ENCODE measurements at regions not wholly inside any gene's neighbourhood (a gene's known extent, or its start where the extent isn't known, plus 50 kb on each side); places are given as distances from the start of the nearest gene placed in this dataset.

DNA sequence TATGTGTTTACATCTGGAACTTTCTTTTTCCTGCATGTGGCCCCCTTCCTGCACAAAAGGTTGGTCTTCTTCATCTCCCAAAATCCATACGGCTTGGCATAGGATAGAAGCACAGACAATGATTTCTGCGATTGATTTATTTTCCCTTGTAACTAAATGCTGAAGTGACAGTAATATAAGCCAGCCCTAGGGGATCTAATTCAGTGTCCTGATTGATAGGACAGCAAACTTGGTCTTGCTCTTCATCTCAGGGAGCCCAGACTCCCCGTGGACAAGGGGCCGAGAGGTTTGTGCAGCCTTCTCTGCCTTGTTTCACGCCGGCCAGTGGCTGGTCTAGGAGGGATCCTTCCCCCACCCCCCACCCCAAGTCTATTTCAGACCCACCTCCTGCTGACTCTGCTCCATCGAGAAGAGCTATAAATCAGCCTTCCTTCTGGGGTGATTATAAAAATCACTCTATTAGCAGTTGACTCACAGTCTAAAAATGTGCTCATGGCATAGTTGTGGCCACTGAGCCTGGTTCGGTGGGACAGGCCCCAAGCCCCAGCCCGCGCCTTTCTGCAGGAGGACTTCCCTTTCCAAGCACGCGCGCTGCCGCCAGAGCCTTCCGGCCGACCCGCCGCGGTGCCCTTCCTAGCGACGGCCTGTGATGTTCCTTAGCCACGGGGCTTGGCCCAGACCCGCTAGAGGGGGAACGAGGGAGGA, 89.8 kb upstream of the COL5A1 start:
- ATAC-seq (ENCODE audit: low read depth) (peak; percentile 91), DNase-seq (peak; percentile 82)
- Histone ChIP-seq H3K27me3 (ENCODE audit: control insufficient read depth, insufficient read depth, low read length) (no peaks in the 10 kb centered on the region), H2AK5ac (ENCODE audit: low read depth, low read length) (peak overlapping the region; percentile 88), H3K27ac (ENCODE audit: insufficient read depth, low read length) (peak overlapping the region; percentile 2), H4K8ac (ENCODE audit: low read depth in 2 of 2, low read length in 2 of 2) (peak overlapping the region; percentile 46 to 96), H4K91ac (ENCODE audit: insufficient read depth, low read depth, low read length) (peak overlapping the region; percentile 93), H2BK120ac (ENCODE audit: low read depth, low read length) (peak overlapping the region; percentile 97), H2AK9ac (replicated peaks; ENCODE audit: low read depth, low read length, poor library complexity) (peak overlapping the region; percentile 89), H3K36me3 (ENCODE audit: control insufficient read depth, insufficient read depth, low read length) (no peaks in the 10 kb centered on the region), H2BK15ac (ENCODE audit: low read depth, low read length) (peak overlapping the region; percentile 83; the same call in 2 of the 3 replicates), H2BK20ac (ENCODE audit: low read depth, low read length) (peak overlapping the region; percentile 91), H3K4ac (ENCODE audit: low read depth, low read length) (peak overlapping the region; percentile 93), H4K5ac (ENCODE audit: low read depth, low read length) (peak overlapping the region; percentile 34), H3K9me3 (ENCODE audit: control insufficient read depth, insufficient read depth, low read length) (no peaks in the 10 kb centered on the region), H3K23ac (ENCODE audit: low read depth, low read length) (peak overlapping the region; percentile 80; the same call in 1 of the 2 replicates), H2BK5ac (ENCODE audit: low read depth, low read length, poor library complexity, severe bottlenecking) (peak overlapping the region; percentile 43), H4K20me1 (ENCODE audit: insufficient read depth, low read length) (no peaks in the 10 kb centered on the region; the same call in 1 of the 2 replicates), H3K9ac (ENCODE audit: low read depth, low read length) (0 out of 2 replicates have a peak overlapping the region, but pooled peaks have one; percentile 51), H3K9me1 (ENCODE audit: insufficient read depth, low read length) (peaks cover 11% of the 10 kb centered on the region; the same call in 1 of the 2 replicates), H3K56ac (ENCODE audit: extremely low read depth, insufficient read depth, low read length) (peak overlapping the region; percentile 51), H3K4me1 (ENCODE audit: control insufficient read depth, insufficient read depth, low read length) (peaks cover 32% of the 10 kb centered on the region), H3K79me1 (ENCODE audit: low read depth in 1 of 2, low read length in 2 of 2) (no peaks in the 10 kb centered on the region), H3K4me3 (ENCODE audit: insufficient read depth, low read depth, low read length) (no peak overlapping the region), H3K4me2 (ENCODE audit: low read depth, low read length) (peak overlapping the region; percentile 55), H3K14ac (replicated peaks; ENCODE audit: low read depth, low read length) (peak overlapping the region; percentile 72), H2AFZ (replicated peaks; ENCODE audit: low read length, poor library complexity) (peak overlapping the region; percentile 89), H3K18ac (ENCODE audit: low read depth, low read length) (peak overlapping the region; percentile 82)
- WGBS, 2 experiments (ENCODE audit: extremely low coverage in 2 of 2, insufficient read length in 1 of 2) = 18% methylated on average over 3 of the region's 24 CpGs; no CpG with 5 or more reads in 1 of the 2 experiments
- BruUV-seq (replicated peaks) = no TSS peak
- POLR2A ChIA-PET (ENCODE audit: unreplicated experiment) = no interaction called here
- in situ Hi-C loops (cut with MboI; ENCODE audit: low sequenced_read_pairs) = no loop called here
- dilution Hi-C loops (cut with HindIII; ENCODE audit: low sequenced_read_pairs, unreplicated experiment) = no loop called here
- TF ChIP-seq, protein P1, sequence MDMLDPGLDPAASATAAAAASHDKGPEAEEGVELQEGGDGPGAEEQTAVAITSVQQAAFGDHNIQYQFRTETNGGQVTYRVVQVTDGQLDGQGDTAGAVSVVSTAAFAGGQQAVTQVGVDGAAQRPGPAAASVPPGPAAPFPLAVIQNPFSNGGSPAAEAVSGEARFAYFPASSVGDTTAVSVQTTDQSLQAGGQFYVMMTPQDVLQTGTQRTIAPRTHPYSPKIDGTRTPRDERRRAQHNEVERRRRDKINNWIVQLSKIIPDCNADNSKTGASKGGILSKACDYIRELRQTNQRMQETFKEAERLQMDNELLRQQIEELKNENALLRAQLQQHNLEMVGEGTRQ (IDR thresholded peaks at IDR 0.05; ENCODE audit: low read depth, low read length) = no peak
- no peak for TF ChIP-seq CHD1 (IDR thresholded peaks at IDR 0.05; ENCODE audit: low read depth, low read length)
- peak; percentile 56 for TF ChIP-seq MAFK (IDR thresholded peaks at IDR 0.05; ENCODE audit: low read depth, low read length)
- TF ChIP-seq FOS (IDR thresholded peaks at IDR 0.05; ENCODE audit: low read depth, low read length) = peak; percentile 20; the same call in 1 of the 2 replicates
- TF ChIP-seq, protein P2, sequence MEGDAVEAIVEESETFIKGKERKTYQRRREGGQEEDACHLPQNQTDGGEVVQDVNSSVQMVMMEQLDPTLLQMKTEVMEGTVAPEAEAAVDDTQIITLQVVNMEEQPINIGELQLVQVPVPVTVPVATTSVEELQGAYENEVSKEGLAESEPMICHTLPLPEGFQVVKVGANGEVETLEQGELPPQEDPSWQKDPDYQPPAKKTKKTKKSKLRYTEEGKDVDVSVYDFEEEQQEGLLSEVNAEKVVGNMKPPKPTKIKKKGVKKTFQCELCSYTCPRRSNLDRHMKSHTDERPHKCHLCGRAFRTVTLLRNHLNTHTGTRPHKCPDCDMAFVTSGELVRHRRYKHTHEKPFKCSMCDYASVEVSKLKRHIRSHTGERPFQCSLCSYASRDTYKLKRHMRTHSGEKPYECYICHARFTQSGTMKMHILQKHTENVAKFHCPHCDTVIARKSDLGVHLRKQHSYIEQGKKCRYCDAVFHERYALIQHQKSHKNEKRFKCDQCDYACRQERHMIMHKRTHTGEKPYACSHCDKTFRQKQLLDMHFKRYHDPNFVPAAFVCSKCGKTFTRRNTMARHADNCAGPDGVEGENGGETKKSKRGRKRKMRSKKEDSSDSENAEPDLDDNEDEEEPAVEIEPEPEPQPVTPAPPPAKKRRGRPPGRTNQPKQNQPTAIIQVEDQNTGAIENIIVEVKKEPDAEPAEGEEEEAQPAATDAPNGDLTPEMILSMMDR (conservative IDR thresholded peaks at IDR 0.05; ENCODE audit: low read depth, low read length) = no peak
- peak; percentile 34 for TF ChIP-seq BHLHE40 (IDR thresholded peaks at IDR 0.05; ENCODE audit: low read depth, low read length)
- TF ChIP-seq SMC3 (IDR thresholded peaks at IDR 0.05; ENCODE audit: low read depth, low read length) = no peak
- peak; percentile 43; the same call in 1 of the 2 replicates for TF ChIP-seq MAZ (IDR thresholded peaks at IDR 0.05; ENCODE audit: borderline replicate concordance, low read depth, low read length)
- CTCF ChIA-PET = no interaction called here
- intact Hi-C loops (cut with micrococcal nuclease) = loop anchor here (5.0 kb wide), 1 partner anchor 91 kb away; the partner anchor contains the start of gene COL5A1

Measured in IMR-90 (cell line).